ENCODE measurements at regions not wholly inside any gene's neighbourhood (a gene's known extent, or its start where the extent isn't known, plus 50 kb on each side); places are given as distances from the start of the nearest gene placed in this dataset.

GRCh38 chrX:4322916-4323315 lies 609.5 kb upstream of the PRKX start:
- TF ChIP-seq CTCF (IDR thresholded peaks at IDR 0.05; ENCODE audit: low read length) = no peak
- TF ChIP-seq EZH2 (IDR thresholded peaks at IDR 0.05; ENCODE audit: borderline replicate concordance, low read length) = no peak

Measured in OCI-LY1 (cell line).